ENCODE measurements at regions not wholly inside any gene's neighbourhood (a gene's known extent, or its start where the extent isn't known, plus 50 kb on each side); places are given as distances from the start of the nearest gene placed in this dataset.

DNA sequence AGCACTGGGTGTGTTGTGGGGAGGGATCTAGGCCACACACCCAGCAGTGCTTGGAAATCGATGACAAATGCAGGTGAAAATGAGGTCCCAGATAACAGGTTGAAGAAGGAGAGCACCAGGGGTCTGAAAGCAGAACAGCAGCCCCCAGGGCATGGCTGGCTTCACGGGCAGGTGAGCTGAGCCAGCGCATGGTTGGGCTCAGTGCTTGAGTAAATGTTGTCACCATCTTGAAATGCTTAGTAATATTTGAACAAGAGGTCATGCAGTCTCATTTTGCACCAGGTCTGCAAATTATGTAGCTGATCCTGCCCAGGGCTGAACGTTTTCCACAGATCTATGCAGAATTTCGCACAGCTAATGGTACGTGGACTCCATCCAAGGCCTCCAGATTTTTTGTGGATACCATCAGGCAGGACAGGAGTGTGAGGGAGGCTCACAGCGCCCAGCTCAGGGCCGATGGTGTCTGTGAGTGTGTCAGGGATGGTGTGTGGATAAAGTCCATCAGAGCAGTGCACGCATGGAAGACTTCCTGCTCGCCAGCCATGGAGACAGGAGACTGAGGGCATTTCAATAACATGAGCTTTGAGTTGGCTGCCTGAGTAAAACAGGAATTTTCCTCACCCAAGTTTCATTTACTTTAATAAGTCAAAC, 53.1 kb upstream of the SNX9 start:
- DNase-seq: no peak

DNA sequence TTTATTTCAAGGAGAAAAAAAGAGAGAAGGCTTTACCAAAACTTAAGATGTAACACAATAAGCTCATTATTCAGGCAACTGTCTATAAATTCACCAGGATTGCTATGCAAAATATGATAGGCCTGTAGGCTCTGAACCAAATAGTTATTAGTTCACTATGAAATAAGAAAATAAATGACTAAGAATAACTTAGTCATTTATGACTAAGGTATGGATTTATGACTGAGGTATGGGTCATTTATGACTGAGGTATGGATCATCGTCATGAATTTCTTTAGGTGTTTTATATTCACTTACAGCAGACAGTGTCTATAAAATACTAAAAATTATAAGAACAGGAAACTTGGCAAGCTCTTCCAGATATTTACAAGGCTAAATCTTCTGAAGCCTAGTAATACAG, 52.1 kb upstream of the SNX9 start:
- no peak for DNase-seq

DNA sequence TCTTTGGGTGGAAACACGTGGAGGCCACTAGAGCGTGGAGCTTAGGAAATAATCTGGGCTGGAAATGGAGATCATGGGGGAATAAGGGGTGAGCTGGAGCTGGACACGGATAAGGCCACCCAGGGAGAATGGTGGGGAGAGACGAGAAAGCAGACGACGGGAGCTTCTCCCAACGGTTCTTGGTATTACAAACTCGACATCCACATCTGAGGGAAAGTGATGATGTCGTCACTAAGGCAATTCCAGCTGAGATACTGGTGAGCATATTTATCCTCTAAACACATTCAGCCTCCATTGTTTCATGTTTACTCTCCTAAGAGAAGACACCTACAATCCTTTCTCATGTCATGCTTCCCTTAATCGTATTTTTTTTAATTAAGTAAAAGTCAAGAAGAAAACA, 50.2 kb upstream of the SNX9 start:
- DNase-seq: no peak
